HEK293 (cell line): ENCODE measurements at regions not wholly inside any gene's neighbourhood (a gene's known extent, or its start where the extent isn't known, plus 50 kb on each side); places are given as distances from the start of the nearest gene placed in this dataset.

Experiments
- CTCF ChIA-PET: fragments of 350-600 bp; formaldehyde crosslinking; extraction: SDS; loops from one replicate; lab custom pipeline; 2021; ENCODE audit warnings: antibody characterized with exemption; lab: Yijun Ruan, JAX
- POLR2A ChIA-PET: fragments of 300-600 bp; formaldehyde crosslinking; extraction: SDS; loops from one replicate; lab custom pipeline; 2020; ENCODE audit warnings: antibody characterized with exemption, inconsistent platforms; lab: Yijun Ruan, JAX
- H3K27ac ChIP-seq: fragments of 200-500 bp; sonication (Bioruptor generic); 2 replicates; pipeline ENCODE4 v1.5.1; 2014; ENCODE audit warnings: low read depth, low read length, control low read depth, inconsistent platforms; ENCODE audit errors: extremely low read depth
- H3K36me3 ChIP-seq, 2 experiments: fragments of 200-500 bp in 1 of 2; sonication (Bioruptor generic) in 1 of 2; 1 replicate in 1 of 2; 2 replicates in 1 of 2; pipeline ENCODE4 v1.5.1; 2014 to 2017; ENCODE audit warnings: inconsistent platforms in 2 of 2, low read length in 2 of 2; ENCODE audit not compliant: control insufficient read depth in 2 of 2, insufficient read depth in 1 of 2
- H3K4me1 ChIP-seq: fragments of 200-500 bp; sonication (Bioruptor generic); 2 replicates; pipeline ENCODE4 v1.5.1; 2014; ENCODE audit warnings: mild to moderate bottlenecking, low read length, inconsistent platforms; ENCODE audit not compliant: control insufficient read depth, insufficient read depth
- H3K4me3 ChIP-seq: 2 replicates; pipeline ENCODE4 v1.5.1; 2011; ENCODE audit warnings: low read depth, mild to moderate bottlenecking, control low read depth, low read length, moderate library complexity
- H3K9me3 ChIP-seq: fragments of 200-500 bp; sonication (Bioruptor generic); 2 replicates; pipeline ENCODE4 v1.5.1; 2014; ENCODE audit warnings: low read depth, low read length, inconsistent platforms; ENCODE audit not compliant: control insufficient read depth, insufficient read depth
- GLIS2 ChIP-seq: fragments of 450-650 bp; formaldehyde crosslinking; IDR thresholded peaks from 2 replicates; pipeline ENCODE4 v1.5.1; 2016; ENCODE audit warnings: missing biosample characterization, missing genetic modification characterization
- KLF8 ChIP-seq: fragments of 450-650 bp; formaldehyde crosslinking; IDR thresholded peaks from 2 replicates; pipeline ENCODE4 v1.5.1; 2016; ENCODE audit warnings: missing biosample characterization, missing genetic modification characterization
- OSR2 ChIP-seq: fragments of 450-650 bp; formaldehyde crosslinking; IDR thresholded peaks from 2 replicates; pipeline ENCODE4 v1.5.1; 2016; ENCODE audit warnings: missing biosample characterization, missing genetic modification characterization
- SP2 ChIP-seq: fragments of 450-650 bp; formaldehyde crosslinking; IDR thresholded peaks from 2 replicates; pipeline ENCODE4 v1.5.1; 2016; ENCODE audit warnings: missing biosample characterization, missing genetic modification characterization
- SP7 ChIP-seq: fragments of 450-650 bp; formaldehyde crosslinking; IDR thresholded peaks from 2 replicates; pipeline ENCODE4 v1.5.1; 2016; ENCODE audit warnings: missing biosample characterization, missing genetic modification characterization
- WT1 ChIP-seq: fragments of 450-650 bp; formaldehyde crosslinking; IDR thresholded peaks from 2 replicates; pipeline ENCODE4 v1.5.1; 2016; ENCODE audit warnings: missing biosample characterization, missing genetic modification characterization
- ZBTB17 ChIP-seq: fragments of 450-650 bp; formaldehyde crosslinking; IDR thresholded peaks from 2 replicates; pipeline ENCODE4 v1.5.1; 2016; ENCODE audit warnings: missing biosample characterization, missing genetic modification characterization
- ZNF146 ChIP-seq: fragments of 450-650 bp; formaldehyde crosslinking; IDR thresholded peaks from 2 replicates; pipeline ENCODE4 v1.5.1; 2016; ENCODE audit warnings: missing biosample characterization, missing genetic modification characterization
- ZNF184 ChIP-seq: fragments of 450-650 bp; IDR thresholded peaks from 2 replicates; pipeline ENCODE4 v1.5.1; 2018; ENCODE audit warnings: missing biosample characterization, mild to moderate bottlenecking, missing genetic modification characterization
- ZNF19 ChIP-seq: fragments of 450-650 bp; formaldehyde crosslinking; IDR thresholded peaks from 2 replicates; pipeline ENCODE4; 2016; ENCODE audit warnings: missing biosample characterization, missing genetic modification characterization, low read depth
- ZNF202 ChIP-seq: fragments of 450-650 bp; formaldehyde crosslinking; IDR thresholded peaks from 2 replicates; pipeline ENCODE4 v1.5.1; 2016; ENCODE audit warnings: missing biosample characterization, missing genetic modification characterization, borderline replicate concordance
- ZNF211 ChIP-seq: fragments of 450-650 bp; formaldehyde crosslinking; IDR thresholded peaks from 2 replicates; pipeline ENCODE4 v1.5.1; 2016; ENCODE audit warnings: low read depth, missing biosample characterization, missing genetic modification characterization
- ZNF221 ChIP-seq: fragments of 450-650 bp; formaldehyde crosslinking; IDR thresholded peaks from 2 replicates; pipeline ENCODE4 v1.5.1; 2017; ENCODE audit warnings: missing biosample characterization, missing genetic modification characterization, borderline replicate concordance
- ZNF302 ChIP-seq: fragments of 450-650 bp; formaldehyde crosslinking; IDR thresholded peaks from 2 replicates; pipeline ENCODE4 v1.5.1; 2016; ENCODE audit warnings: missing biosample characterization, missing genetic modification characterization, low read depth
- ZNF311 ChIP-seq: fragments of 450-650 bp; formaldehyde crosslinking; IDR thresholded peaks from 2 replicates; pipeline ENCODE4 v1.5.1; 2017; ENCODE audit warnings: missing biosample characterization, missing genetic modification characterization, borderline replicate concordance
- ZNF335 ChIP-seq: fragments of 450-650 bp; formaldehyde crosslinking; conservative IDR thresholded peaks from 2 replicates; pipeline ENCODE4 v1.5.1; 2016; ENCODE audit warnings: missing biosample characterization, missing genetic modification characterization
- ZNF354C ChIP-seq: fragments of 450-650 bp; formaldehyde crosslinking; IDR thresholded peaks from 2 replicates; pipeline ENCODE4 v1.5.1; 2016; ENCODE audit warnings: missing biosample characterization, missing genetic modification characterization, low read depth, borderline replicate concordance
- ZNF366 ChIP-seq: fragments of 450-650 bp; formaldehyde crosslinking; conservative IDR thresholded peaks from 2 replicates; pipeline ENCODE4 v1.5.1; 2016; ENCODE audit warnings: missing biosample characterization, missing genetic modification characterization
- ZNF549 ChIP-seq: fragments of 450-650 bp; IDR thresholded peaks from 2 replicates; pipeline ENCODE4 v1.5.1; 2018; ENCODE audit warnings: missing biosample characterization, missing genetic modification characterization, mild to moderate bottlenecking, inconsistent platforms, moderate library complexity
- ZNF561 ChIP-seq: fragments of 450-650 bp; IDR thresholded peaks from 2 replicates; pipeline ENCODE4 v1.5.1; 2018; ENCODE audit warnings: missing biosample characterization, missing genetic modification characterization, borderline replicate concordance
- ZNF621 ChIP-seq: fragments of 450-650 bp; formaldehyde crosslinking; IDR thresholded peaks from 2 replicates; pipeline ENCODE4 v1.5.1; 2017; ENCODE audit warnings: missing biosample characterization, missing genetic modification characterization
- ZNF626 ChIP-seq: fragments of 450-650 bp; sonication (Bioruptor Pico); formaldehyde crosslinking; IDR thresholded peaks from 2 replicates; pipeline ENCODE4 v1.5.1; 2018; ENCODE audit warnings: missing biosample characterization, missing genetic modification characterization, inconsistent platforms
- ZNF664 ChIP-seq: fragments of 450-650 bp; formaldehyde crosslinking; IDR thresholded peaks from 2 replicates; pipeline ENCODE4 v1.5.1; 2016; ENCODE audit warnings: missing biosample characterization, missing genetic modification characterization
- ZNF707 ChIP-seq: fragments of 450-650 bp; formaldehyde crosslinking; IDR thresholded peaks from 2 replicates; pipeline ENCODE4 v1.5.1; 2016; ENCODE audit warnings: missing biosample characterization, missing genetic modification characterization
- ZNF747 ChIP-seq: fragments of 450-650 bp; formaldehyde crosslinking; IDR thresholded peaks from 2 replicates; pipeline ENCODE4 v1.5.1; 2016; ENCODE audit warnings: missing biosample characterization, missing genetic modification characterization
- TF ChIP-seq, protein P1 (sequence below): fragments of 450-650 bp; formaldehyde crosslinking; IDR thresholded peaks from 2 replicates; pipeline ENCODE4 v1.5.1; 2016; ENCODE audit warnings: missing biosample characterization, missing genetic modification characterization
- TF ChIP-seq, protein P2 (sequence below): fragments of 450-650 bp; formaldehyde crosslinking; IDR thresholded peaks from 2 replicates; pipeline ENCODE4 v1.5.1; 2016; ENCODE audit warnings: missing biosample characterization, missing genetic modification characterization, low read depth

DNA sequence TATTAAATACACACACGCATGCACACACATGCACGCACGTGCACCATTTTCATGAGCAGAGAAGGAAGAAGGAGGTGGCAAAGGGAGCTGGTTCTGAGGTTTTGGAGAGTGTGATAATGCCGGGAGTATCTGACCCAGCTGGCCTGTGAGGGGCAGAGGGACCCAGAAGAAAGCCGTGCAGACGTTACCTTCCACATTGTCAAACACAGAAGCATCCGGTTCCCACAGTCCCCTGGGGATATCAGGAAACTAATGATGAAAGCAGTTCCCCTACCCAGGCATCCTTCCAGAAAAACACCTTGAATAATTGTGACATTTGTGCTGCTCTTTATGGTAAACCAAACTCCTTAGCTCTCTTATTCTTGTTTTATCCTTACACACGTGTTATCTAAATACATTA lies 85.7 kb upstream of the FAM180A start:
- no peak for TF ChIP-seq ZNF621 (tag by site-specific recombination)
- no peak for TF ChIP-seq ZNF747 (tag by site-specific recombination)
- TF ChIP-seq ZNF549 (tag by site-specific recombination), result no peak
- no peak for TF ChIP-seq ZNF302 (tag by site-specific recombination)
- no peak for TF ChIP-seq ZBTB17 (tag by site-specific recombination)
- TF ChIP-seq KLF8, result no peak
- no peak for TF ChIP-seq ZNF184 (tag by site-specific recombination)
- TF ChIP-seq, protein P1, sequence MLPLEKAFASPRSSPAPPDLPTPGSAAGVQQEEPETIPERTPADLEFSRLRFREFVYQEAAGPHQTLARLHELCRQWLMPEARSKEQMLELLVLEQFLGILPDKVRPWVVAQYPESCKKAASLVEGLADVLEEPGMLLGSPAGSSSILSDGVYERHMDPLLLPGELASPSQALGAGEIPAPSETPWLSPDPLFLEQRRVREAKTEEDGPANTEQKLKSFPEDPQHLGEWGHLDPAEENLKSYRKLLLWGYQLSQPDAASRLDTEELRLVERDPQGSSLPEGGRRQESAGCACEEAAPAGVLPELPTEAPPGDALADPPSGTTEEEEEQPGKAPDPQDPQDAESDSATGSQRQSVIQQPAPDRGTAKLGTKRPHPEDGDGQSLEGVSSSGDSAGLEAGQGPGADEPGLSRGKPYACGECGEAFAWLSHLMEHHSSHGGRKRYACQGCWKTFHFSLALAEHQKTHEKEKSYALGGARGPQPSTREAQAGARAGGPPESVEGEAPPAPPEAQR (tag by site-specific recombination), result no peak
- no peak for TF ChIP-seq ZNF221
- CTCF ChIA-PET, result interaction anchor here (0.6 to 1.1 kb wide), 2 partner anchors 26 to 176 kb away, joined by 3 read pairs; no protein-coding TSS in a partner anchor
- Histone ChIP-seq H3K27ac (no peak overlapping the region), H3K4me1 (no peaks in the 10 kb centered on the region), H3K9me3 (no peaks in the 10 kb centered on the region), H3K4me3 (no peak overlapping the region), H3K36me3 (no peaks in the 10 kb centered on the region)
- POLR2A ChIA-PET, result no interaction called here

DNA sequence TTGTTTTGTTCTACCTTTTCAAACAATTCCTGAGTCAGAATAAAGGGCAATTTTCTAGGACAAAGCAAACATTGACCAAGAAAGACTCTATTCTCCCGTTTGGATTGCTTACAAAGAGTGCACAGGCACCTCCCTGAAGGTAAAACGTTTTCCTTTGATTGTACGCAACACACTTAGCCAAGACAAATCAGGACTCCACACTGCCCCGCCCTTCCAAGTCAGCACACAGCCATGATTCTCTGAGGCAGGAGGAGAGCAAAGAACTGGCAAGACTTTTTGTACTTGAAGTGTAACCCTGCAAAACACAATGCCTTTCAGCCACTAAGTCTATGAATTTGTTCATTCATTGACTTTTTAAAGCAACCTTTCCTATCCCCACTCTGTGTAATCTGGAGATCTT lies 85.0 kb upstream of the FAM180A start:
- CTCF ChIA-PET, result no interaction called here
- no peaks in the 10 kb centered on the region for H3K36me3 ChIP-seq

DNA sequence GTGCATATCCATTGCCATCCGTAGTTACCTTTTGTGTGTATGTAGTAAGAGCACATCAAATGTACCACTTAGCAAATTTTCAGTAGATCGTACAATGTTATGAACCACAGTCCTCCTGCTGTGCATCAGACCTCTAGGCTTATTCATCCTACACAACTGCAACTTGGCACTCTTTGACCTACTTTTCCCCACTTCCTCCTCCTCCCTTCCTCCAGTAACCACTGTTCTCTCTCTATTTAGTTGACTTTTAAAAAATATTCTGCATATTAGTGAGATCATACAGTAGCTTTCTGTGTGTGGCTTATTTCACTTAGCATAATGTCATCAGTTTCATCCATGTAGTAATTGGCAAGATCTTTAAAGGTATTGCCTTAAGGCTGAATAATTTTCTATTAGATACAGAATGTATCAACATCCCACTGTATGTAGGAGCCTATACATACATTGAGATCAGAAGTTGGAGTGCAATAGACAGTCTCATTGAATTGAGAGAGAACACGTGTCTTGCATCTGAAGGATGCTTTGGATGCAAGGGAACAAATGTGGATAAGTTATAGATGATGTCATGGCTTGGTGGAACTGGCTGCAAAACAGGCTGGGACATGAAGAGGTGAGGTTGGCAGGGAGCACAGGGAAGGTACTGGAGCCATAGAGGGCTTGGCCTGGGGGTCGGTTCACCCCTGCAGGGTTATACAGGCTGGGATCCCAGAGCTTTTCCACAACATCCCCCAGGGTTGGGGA lies 83.0 kb upstream of the FAM180A start:
- no peak overlapping the region for H3K4me3 ChIP-seq
- TF ChIP-seq, protein P2, sequence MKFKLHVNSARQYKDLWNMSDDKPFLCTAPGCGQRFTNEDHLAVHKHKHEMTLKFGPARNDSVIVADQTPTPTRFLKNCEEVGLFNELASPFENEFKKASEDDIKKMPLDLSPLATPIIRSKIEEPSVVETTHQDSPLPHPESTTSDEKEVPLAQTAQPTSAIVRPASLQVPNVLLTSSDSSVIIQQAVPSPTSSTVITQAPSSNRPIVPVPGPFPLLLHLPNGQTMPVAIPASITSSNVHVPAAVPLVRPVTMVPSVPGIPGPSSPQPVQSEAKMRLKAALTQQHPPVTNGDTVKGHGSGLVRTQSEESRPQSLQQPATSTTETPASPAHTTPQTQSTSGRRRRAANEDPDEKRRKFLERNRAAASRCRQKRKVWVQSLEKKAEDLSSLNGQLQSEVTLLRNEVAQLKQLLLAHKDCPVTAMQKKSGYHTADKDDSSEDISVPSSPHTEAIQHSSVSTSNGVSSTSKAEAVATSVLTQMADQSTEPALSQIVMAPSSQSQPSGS (tag by site-specific recombination), result peak; percentile 78; the same call in 1 of the 2 replicates
- TF ChIP-seq ZNF311 (tag by site-specific recombination), result no peak
- POLR2A ChIA-PET, result no interaction called here
- no peaks in the 10 kb centered on the region for H3K36me3 ChIP-seq
- H3K9me3 ChIP-seq, result no peaks in the 10 kb centered on the region
- H3K4me1 ChIP-seq, result no peaks in the 10 kb centered on the region
- no peak overlapping the region for H3K27ac ChIP-seq
- CTCF ChIA-PET, result no interaction called here

More for the DNA sequence above, 85.0 kb upstream of the FAM180A start:
- no peaks in the 10 kb centered on the region for H3K9me3 ChIP-seq
- H3K27ac ChIP-seq, result no peak overlapping the region
- TF ChIP-seq ZNF561, result no peak
- no peak for TF ChIP-seq GLIS2 (tag by site-specific recombination)
- TF ChIP-seq, all 188 proteins: peak for 0
- Histone ChIP-seq H3K4me1 (no peaks in the 10 kb centered on the region), H3K4me3 (no peak overlapping the region)
- POLR2A ChIA-PET, result no interaction called here

DNA sequence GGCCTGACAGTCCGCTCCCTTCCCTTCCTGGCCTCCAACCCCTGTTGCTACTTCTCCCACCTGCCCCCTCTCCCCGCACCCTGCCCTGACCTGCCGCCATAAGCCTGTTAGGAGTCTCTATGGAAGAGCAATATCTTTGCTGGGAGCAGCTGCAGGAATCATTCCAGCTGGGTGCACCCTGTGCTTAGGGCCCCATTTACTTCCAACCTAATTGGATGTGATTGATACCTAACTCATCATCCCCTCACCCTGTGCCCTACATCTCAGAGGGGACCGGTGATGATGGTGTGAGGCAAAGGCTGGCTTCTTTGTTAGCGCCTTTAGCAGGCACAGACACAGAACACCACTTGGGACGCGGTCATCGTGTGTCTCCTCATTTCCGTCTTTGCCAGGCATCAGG lies 80.0 kb upstream of the FAM180A start:
- POLR2A ChIA-PET, result no interaction called here
- Histone ChIP-seq H3K9me3 (no peaks in the 10 kb centered on the region), H3K4me1 (no peaks in the 10 kb centered on the region), H3K4me3 (no peak overlapping the region), H3K27ac (no peak overlapping the region), H3K36me3 (no peaks in the 10 kb centered on the region)
- CTCF ChIA-PET, result no interaction called here
- TF ChIP-seq ZNF211 (tag by site-specific recombination), result no peak
- no peak for TF ChIP-seq ZNF707 (tag by site-specific recombination)
- TF ChIP-seq ZNF626 (tag by site-specific recombination), result no peak
- no peak for TF ChIP-seq ZNF664 (tag by site-specific recombination)
- no peak for TF ChIP-seq ZNF19 (tag by site-specific recombination)
- no peak for TF ChIP-seq SP7
- no peak for TF ChIP-seq ZNF184 (tag by site-specific recombination)
- TF ChIP-seq ZNF335 (tag by site-specific recombination), result no peak
- TF ChIP-seq ZNF354C, result no peak
- no peak for TF ChIP-seq WT1 (tag by site-specific recombination)
- no peak for TF ChIP-seq ZNF202 (tag by site-specific recombination)
- no peak for TF ChIP-seq ZNF366
- no peak for TF ChIP-seq SP2 (tag by site-specific recombination)
- no peak for TF ChIP-seq ZNF549 (tag by site-specific recombination)
- TF ChIP-seq ZNF146 (tag by site-specific recombination), result no peak
- no peak for TF ChIP-seq OSR2 (tag by site-specific recombination)
